Astrocyte of the spinal cord (primary cell): ENCODE measurements at regions not wholly inside any gene's neighbourhood (a gene's known extent, or its start where the extent isn't known, plus 50 kb on each side); places are given as distances from the start of the nearest gene placed in this dataset.

ENCODE experiments used
- DNase-seq: peaks from one replicate; pipeline ENCODE4 v3.0.0; 2011; ENCODE audit warnings: low read depth, low spot score
- H3K4me3 ChIP-seq: 2 replicates; pipeline ENCODE4 v1.5.1; 2011; ENCODE audit warnings: low read depth, mild to moderate bottlenecking, low read length, moderate library complexity
- in situ Hi-C: cut with HindIII; loops from 2 replicates; pipeline ENCODE4 v1.10.0; 2017; ENCODE audit warnings: low sequenced_read_pairs
- TF ChIP-seq, protein P1 (sequence below): IDR thresholded peaks from 2 replicates; pipeline ENCODE4 v1.5.1; 2012; ENCODE audit warnings: low read depth, mild to moderate bottlenecking, low read length, inconsistent platforms

DNA sequence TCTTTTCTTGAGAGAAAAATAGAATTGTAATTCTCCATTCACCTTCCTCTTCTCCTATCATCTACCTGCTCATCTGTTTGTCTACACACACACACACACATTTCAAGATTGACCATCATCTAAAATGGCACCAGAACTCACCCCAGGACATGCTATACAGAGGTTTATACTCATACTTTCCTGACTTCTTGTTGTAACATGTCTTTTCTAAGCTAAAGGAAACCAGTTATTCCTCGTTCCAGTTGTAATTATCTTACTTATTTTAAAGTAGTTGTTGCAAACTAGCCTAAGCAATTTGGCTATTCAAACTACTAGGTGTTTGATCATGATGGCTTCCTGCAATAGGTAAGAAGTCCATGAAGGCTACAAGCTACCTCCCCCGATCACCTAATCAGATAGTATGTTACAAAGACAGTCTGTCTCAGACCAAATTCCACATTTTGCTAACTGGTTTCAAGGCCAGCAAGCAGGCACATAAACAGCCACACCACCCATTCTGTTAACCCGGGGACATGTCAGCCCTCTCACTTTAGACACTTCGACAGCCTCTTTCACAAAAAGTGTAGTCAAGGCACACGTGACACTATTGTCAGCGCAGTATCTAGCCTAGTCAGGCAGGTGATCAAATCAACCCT lies 189.7 kb downstream of the SHQ1 start:
- DNase-seq = no peak
- TF ChIP-seq, protein P1, sequence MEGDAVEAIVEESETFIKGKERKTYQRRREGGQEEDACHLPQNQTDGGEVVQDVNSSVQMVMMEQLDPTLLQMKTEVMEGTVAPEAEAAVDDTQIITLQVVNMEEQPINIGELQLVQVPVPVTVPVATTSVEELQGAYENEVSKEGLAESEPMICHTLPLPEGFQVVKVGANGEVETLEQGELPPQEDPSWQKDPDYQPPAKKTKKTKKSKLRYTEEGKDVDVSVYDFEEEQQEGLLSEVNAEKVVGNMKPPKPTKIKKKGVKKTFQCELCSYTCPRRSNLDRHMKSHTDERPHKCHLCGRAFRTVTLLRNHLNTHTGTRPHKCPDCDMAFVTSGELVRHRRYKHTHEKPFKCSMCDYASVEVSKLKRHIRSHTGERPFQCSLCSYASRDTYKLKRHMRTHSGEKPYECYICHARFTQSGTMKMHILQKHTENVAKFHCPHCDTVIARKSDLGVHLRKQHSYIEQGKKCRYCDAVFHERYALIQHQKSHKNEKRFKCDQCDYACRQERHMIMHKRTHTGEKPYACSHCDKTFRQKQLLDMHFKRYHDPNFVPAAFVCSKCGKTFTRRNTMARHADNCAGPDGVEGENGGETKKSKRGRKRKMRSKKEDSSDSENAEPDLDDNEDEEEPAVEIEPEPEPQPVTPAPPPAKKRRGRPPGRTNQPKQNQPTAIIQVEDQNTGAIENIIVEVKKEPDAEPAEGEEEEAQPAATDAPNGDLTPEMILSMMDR = no peak
- in situ Hi-C loops = no loop called here
- H3K4me3 ChIP-seq = no peak overlapping the region

DNA sequence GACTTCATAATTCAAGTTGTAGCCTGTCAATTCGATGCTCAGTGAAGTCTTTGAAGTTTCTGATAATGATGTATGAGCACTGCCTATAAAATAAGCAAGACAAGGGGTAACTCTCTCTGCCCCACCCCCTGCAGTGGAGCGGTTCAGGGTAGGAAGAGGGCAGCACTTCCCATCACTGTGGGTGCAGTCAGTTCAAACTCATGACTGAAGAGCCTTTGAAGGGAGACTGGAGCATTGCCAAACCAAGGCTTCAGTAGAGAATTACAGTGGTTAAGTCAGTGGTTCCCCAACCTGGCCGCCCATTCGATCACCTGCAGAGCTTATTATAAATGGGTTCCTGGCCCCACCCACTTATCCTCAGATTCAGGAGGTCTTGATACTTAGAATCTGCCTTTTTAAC lies 190.6 kb downstream of the SHQ1 start:
- H3K4me3 ChIP-seq = no peak overlapping the region
- in situ Hi-C loops = no loop called here
- DNase-seq = peak; percentile 16

DNA sequence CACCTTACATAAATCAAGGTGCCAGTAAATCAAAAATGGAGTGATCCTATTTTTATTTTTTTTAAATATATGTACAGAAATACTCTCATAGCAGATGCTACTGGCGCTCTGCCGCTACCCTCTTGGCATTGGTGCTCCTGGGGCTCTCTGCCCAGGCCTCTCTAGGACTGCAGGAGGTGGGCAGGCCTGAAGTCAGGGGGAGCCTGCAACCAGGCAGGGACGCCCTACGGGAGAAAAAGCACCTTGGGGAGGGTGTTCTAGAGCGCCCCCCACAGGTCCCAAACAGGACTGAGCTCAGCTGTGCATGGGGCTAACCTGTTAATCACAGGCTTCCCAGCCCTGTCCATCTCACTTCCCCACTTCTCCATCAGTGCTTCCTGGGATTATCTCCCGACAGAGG lies 192.5 kb downstream of the SHQ1 start:
- TF ChIP-seq, protein P1 = peak; percentile 13
- in situ Hi-C loops = no loop called here
- no peak for DNase-seq
- H3K4me3 ChIP-seq = no peak overlapping the region

More for the DNA sequence above, 190.6 kb downstream of the SHQ1 start:
- TF ChIP-seq, protein P1 = no peak

DNA sequence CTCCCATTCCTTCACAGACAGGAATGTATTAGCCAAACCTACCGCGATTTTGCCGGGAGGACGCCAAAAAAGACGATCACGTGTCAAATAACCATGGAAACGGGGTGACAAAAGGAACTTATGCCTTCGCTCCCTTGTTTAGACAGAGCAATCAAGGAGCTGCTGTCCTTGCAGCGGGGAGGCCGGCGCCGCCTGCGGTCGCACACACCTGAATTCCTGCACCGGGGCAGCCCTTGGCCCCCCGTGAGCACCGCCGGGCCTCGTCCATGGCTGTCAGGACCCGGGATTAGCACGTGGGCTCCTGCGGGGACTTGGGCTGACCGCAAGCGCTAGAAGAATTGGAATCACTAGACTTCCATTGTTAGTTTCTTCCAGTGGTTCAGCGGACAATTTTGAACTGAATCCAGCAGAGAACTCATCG lies 193.1 kb downstream of the SHQ1 start:
- TF ChIP-seq, protein P1 = no peak
- no peak overlapping the region for H3K4me3 ChIP-seq
- peak; percentile 22 for DNase-seq

DNA sequence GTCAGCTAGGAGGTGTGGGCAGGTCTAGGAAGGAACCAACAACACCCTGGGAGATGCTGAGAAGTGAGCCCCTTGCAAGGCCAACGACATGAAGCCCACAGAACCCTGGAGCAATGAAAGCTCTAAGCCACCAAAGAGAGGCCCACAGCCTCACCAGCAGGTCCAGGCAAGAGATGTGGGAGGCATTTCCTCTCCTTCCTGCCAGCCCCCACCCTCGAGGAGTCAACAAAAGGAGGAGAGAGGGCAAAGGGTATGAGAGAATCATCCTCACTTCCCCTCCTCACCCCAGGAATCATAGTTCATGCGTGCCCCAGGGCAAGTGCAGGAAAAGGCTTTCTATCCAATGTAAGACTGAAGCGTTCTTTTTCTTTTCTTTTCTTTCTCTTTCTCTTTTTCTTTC lies 195.8 kb downstream of the SHQ1 start:
- DNase-seq = no peak
- H3K4me3 ChIP-seq = no peak overlapping the region
- TF ChIP-seq, protein P1 = no peak
- in situ Hi-C loops = no loop called here

More for the DNA sequence above, 193.1 kb downstream of the SHQ1 start:
- in situ Hi-C loops = no loop called here

DNA sequence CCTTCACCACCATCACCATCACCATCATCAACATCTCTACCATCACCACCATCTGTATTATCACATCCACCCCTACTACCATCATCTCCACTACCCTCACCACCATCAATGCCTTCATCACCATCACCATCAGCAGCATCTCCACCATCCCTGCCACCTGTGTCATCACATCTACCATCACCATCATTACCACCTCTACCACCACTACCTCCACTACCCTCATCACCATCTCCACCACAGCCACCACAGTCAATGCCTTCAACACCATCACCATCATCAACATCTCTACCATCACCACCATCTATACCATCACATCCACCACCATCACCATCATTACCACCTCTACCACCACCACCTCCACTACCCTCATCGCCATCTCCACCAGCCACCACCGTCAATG lies 196.7 kb downstream of the SHQ1 start:
- no peak for DNase-seq
- in situ Hi-C loops = no loop called here
- no peak overlapping the region for H3K4me3 ChIP-seq
- TF ChIP-seq, protein P1 = no peak
